HG03565 (cell line): ENCODE measurements at regions not wholly inside any gene's neighbourhood (a gene's known extent, or its start where the extent isn't known, plus 50 kb on each side); places are given as distances from the start of the nearest gene placed in this dataset.

Source experiments
- ATAC-seq: cut with Tn5 transposase; IDR thresholded peaks from one replicate; pipeline ENCODE4 v1.9.1; 2021; ENCODE audit warnings: mild to moderate bottlenecking, moderate library complexity; ENCODE audit not compliant: unreplicated experiment

GRCh38 chr5:175118700-175119309, 325.2 kb downstream of the DRD1 start:
- ATAC-seq, result no peak

DNA sequence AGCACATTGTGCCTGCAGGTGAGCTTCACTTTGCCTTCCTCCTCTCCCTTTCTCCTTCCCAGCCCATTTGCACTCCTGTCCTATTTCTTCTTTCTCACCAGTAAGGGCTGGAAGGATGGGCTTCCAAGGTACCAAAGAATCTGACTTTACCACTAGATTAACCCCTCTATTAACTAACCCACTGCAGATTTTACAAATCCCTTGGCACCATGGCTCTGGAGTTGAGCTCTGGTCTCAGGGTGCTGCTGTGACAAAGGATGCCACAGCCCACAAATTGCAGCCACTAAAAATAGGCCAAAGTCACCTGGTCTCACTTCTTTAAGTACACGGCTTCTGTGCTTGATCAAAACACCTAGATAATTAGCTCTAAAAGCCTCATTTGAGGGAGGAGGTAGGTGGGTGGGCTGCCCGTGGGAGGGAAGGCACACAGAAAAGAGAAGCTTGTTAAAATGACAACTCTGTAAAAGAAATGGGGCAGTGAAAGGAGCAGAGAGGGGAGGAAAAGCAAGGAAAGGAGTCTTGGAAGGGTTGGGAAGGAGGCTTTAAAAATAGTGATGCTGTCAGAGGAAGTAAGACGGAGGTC, 327.4 kb downstream of the DRD1 start:
- no peak for ATAC-seq

GRCh38 chr5:175115831-175116230, 328.2 kb downstream of the DRD1 start:
- no peak for ATAC-seq

DNA sequence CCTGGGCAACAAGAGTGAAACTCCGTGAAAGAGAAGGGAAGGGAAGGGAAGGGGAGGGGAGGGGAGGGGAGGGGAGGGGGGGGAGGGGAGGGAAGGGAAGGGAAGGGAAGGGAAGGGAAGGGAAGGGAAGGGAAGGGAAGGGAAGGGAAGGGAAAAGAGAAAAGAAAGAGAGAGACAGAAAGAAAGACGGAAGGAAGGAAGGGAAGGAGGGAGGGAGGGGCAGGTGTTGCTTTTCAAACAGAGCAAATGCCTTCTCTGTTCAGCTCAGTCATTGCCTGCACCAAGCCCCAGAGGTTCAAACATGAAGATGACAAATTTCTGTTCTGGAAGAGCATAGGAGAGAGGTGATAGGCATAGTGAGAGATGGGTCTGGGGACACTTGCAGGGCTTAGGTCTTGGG, 330.0 kb downstream of the DRD1 start:
- ATAC-seq, result no peak

- ATAC-seq, result no peak
Measured at GRCh38 chr5:175109058-175109755, 334.8 kb downstream of the DRD1 start.

GRCh38 chr5:175107865-175108264, 336.1 kb downstream of the DRD1 start:
- ATAC-seq, result no peak

GRCh38 chr5:175107028-175107588, 336.9 kb downstream of the DRD1 start:
- ATAC-seq, result no peak

DNA sequence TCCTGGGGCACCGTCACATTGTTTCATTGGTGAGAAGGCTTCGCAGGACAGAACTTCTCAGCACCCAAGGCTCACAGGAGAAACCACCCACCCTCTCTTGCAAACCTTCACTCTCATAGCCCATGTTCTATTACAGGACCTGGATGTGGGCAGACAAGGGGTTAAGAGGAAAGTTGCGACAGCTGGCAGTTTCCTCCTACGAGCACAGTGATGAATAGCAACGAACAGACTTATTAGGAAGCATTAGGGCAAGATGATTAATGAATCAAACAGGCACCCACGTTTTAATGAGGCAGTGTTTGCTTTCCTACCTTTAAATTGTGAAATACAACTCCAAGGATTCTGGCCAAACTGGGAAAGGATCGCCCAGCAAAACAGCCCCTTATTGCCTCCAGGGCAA, 339.3 kb downstream of the DRD1 start:
- ATAC-seq, result no peak

DNA sequence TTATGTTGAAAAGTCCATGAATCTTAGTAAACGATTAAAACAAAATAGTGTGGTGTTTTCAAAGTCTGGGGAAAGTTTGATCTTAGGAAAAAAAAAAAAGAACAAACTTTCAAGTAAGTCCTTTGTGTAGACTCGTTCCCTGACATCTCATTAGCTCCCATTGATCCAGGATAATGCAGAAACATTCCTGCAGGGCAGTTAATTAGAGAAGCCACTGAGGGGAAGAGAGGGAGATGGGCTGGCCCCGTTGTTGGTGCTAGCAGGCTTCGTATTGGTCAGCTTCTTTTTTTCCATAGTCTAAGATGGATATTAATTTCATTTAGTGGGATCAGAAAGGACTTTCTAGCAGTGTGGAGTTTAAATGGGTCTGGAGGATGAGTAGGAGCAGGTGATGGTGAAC, 340.2 kb downstream of the DRD1 start:
- ATAC-seq, result no peak

- no peak for ATAC-seq
Measured at GRCh38 chr5:175102717-175103116, 341.3 kb downstream of the DRD1 start.

DNA sequence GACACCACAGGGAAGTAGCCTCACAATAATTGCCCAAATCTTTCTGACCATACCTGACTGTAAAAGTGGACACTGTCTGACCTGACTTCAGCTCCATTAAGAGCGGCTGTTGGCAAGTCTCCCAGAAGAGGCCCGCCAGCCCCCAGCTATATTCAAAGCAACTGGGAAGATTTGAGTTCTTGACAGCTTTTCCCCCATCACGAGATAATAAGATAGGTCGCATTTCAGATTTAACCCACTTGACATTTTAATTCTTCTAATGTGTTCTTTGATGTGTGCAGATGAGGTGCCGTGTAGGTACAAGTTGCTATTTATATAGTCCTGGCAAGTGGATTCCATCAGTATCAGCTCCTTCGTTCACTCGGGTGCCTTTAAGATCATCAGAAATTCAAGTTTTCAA, 345.7 kb downstream of the DRD1 start:
- ATAC-seq, result no peak

GRCh38 chr5:175096469-175097165, 347.4 kb downstream of the DRD1 start:
- ATAC-seq, result no peak

DNA sequence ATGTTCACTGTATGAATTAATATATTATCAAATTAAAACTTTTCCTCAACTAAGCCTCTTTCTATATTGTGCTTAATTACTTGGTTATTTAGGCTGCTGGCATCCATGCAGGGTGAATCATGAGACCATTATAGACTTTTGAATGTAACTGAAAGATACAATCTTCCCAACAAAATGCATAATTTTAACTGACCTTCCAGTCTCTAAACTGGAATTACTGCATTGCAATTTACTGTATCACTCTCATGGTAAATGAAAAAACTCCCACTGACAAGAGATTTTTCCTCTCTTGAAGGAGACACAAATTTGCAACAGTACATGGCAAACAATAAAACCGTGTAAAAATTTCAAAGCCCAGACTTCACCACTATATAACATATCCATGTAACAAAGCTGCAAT, 349.5 kb downstream of the DRD1 start:
- no peak for ATAC-seq

- ATAC-seq, result no peak
Measured at GRCh38 chr5:175092691-175093090, 351.3 kb downstream of the DRD1 start.

DNA sequence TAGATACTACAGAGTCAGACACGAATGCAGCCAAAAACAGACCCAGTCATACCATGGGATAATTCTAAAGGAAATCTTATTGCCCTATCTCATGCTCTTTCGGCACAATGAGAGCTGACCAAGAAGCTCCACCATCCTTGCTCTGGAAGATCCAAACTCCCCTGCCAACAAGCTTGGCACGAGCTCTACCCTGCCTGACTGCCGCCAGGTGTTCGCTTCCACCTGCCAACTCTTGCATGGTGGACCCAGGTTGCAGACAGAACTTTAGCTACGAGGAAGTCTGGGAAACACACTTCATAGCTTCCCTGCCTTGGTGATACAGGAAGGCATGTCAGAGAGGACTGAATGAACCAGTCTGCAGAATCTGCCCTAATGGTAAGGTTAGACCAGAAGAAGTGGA, 355.0 kb downstream of the DRD1 start:
- ATAC-seq, result no peak

DNA sequence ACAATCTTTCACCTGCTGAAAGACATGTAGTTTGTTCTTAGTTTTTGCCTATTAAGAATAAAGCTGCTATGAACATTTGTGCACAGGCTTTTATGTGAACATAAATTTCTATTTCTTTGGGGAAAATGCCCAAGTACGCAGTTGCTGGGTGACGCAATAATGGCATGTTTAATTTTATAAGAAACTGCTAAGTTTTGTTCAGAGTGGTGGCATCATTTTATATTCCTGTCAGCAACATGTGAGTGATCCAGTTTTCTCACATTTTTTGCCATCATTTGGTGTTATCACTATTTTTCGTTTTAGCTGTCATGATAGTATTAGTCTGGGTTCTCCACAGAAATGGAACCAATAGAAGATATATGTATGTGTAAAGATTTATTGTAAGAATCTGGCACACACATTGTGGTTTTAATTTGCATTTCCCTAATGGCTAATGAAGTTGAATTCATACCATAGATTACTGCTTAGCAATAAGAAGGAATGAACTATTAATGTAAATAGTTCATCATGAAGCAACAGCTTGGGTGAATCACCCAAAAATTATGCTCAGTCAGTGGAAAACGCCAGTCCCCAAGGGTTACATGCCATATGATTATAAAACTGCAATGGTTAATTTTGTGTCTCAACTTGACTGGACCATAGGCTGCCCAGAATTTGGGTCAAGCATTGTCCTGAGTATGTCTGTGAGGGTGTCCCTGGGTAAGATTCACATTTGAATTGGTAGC, 358.6 kb downstream of the MSX2 start:
- no peak for ATAC-seq

DNA sequence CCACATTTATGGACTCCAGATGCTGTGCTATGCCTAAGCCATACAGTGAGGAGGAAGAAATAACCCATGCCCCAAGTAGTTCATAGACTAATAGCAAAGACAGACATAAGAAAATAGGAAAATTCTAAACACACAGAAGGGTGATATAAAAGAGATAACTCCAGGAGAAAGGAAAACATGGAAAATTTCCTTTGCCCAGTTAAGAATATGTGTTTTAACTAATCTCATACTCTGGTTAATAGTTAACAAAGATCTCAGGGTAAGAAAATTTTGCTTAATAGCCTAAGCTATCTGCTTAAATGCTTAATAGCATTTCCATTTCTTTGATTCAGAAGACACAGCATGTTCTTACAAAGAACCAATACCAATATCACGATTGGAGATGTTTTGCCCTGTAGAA, 358.0 kb downstream of the MSX2 start:
- ATAC-seq, result no peak

GRCh38 chr5:175079707-175080106, 355.3 kb downstream of the MSX2 start:
- ATAC-seq, result no peak

DNA sequence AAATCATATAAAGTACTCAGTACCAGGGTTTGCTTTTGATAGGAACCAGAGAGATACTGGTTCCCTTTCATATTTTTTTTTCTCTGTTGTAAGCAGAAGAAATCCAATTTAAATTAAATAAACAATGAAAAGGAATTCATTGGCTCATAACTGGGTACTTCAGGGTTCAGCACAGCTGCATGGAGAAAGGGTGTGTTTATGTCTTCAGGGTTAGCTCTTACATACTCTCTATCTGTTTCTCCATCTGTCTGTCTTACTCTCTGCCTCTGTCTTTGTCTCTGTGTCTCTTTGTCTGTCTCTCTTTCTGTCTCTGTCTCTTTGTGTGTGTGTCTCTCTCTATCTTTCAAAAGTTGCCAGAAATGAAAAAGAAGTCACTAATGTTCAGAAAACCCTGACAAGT, 345.9 kb downstream of the MSX2 start:
- no peak for ATAC-seq

DNA sequence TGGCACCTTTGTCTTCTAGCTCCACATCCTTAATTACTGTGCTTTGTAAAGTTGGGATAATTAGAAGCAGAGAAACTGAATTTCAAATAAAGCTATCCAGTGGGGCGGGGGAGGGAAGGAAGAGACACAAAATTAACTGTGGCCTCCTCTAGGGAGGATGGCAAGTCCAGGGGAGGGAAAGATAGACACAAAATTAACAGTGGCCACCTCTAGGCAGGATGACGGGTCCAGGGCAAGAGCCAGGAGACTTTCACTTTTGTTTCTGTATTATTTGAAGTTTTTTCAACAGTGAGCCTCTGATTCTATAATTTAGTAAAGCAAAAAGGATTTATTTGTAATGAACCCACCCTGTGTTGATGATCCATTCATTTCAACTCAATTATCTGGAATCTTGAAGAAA, 335.9 kb downstream of the MSX2 start:
- ATAC-seq, result no peak

GRCh38 chr5:175059687-175060211, 335.4 kb downstream of the MSX2 start:
- ATAC-seq, result no peak
